B cell (primary cell): ENCODE measurements at regions not wholly inside any gene's neighbourhood (a gene's known extent, or its start where the extent isn't known, plus 50 kb on each side); places are given as distances from the start of the nearest gene placed in this dataset.

Experiments used
- ATAC-seq: fragments of 200-7000 bp; cut with Tn5 transposase; one replicate; pipeline ENCODE4 v1.10.0; 2021; ENCODE audit warnings: low read depth, mild to moderate bottlenecking, moderate number of reproducible peaks, moderate library complexity
- CTCF ChIA-PET: fragments of 350-600 bp; sonication (Branson Sonifier 250); formaldehyde crosslinking; loops from one replicate; lab custom pipeline; 2021; ENCODE audit warnings: antibody characterized with exemption, inconsistent platforms; lab: Charles Lee
- POLR2A ChIA-PET: fragments of 350-600 bp; sonication (Branson Sonifier 250); formaldehyde crosslinking; loops from one replicate; lab custom pipeline; 2021; ENCODE audit warnings: antibody characterized with exemption; lab: Charles Lee
- DNase-seq: peaks from one replicate; pipeline ENCODE4 v3.0.0; 2013
- H2AFZ ChIP-seq: 2 replicates; pipeline ENCODE4 v1.6.1; 2012; ENCODE audit warnings: mild to moderate bottlenecking, low read depth, low read length; ENCODE audit not compliant: insufficient read depth, poor library complexity, severe bottlenecking
- H3K27ac ChIP-seq, 2 donors: 1 replicate in 1 of 2; 2 replicates in 1 of 2; pipeline ENCODE4 v1.5.1; 2012 to 2013; ENCODE audit warnings: low read length in 2 of 2, mild to moderate bottlenecking in 2 of 2, moderate library complexity in 1 of 2
- H3K27me3 ChIP-seq, 4 experiments: fragments of 200-600 bp in 1 of 4; sonication (generic) in 1 of 4; replicated peaks in 1 of 4; 1 replicate in 2 of 4; 2 replicates in 2 of 4; pipeline versions ENCODE4 v1.6.1 to v1.7.0; 2013 to 2016; ENCODE audit warnings: low read length in 3 of 4, mild to moderate bottlenecking in 2 of 4, mixed read lengths in 1 of 4, moderate library complexity in 1 of 4; ENCODE audit not compliant: insufficient read depth in 4 of 4, control insufficient read depth in 3 of 4; ENCODE audit errors: control extremely low read depth in 1 of 4
- H3K36me3 ChIP-seq, 2 experiments: replicated peaks in 1 of 2; 1 replicate in 1 of 2; 2 replicates in 1 of 2; pipeline versions ENCODE4 v1.6.1 to v1.7.1; 2013; ENCODE audit warnings: low read length in 1 of 2; ENCODE audit not compliant: insufficient read depth in 2 of 2, control insufficient read depth in 1 of 2; ENCODE audit errors: control extremely low read depth in 1 of 2, extremely low read depth in 1 of 2
- H3K4me1 ChIP-seq, 2 donors: fragments of 200-600 bp in 1 of 2; sonication (generic) in 1 of 2; 1 replicate in 1 of 2; 2 replicates in 1 of 2; pipeline versions ENCODE4 v1.5.1 to v1.6.1; 2013 to 2017; ENCODE audit warnings: low read length in 2 of 2; ENCODE audit not compliant: control insufficient read depth in 2 of 2, insufficient read depth in 2 of 2
- H3K4me2 ChIP-seq: replicated peaks from 2 replicates; pipeline ENCODE3; 2012; ENCODE audit warnings: mild to moderate bottlenecking, low read depth, low read length; ENCODE audit not compliant: poor library complexity, severe bottlenecking
- H3K4me3 ChIP-seq, 5 experiments: fragments of 200-600 bp in 1 of 5; sonication (generic) in 1 of 5; 1 replicate in 3 of 5; 2 replicates in 2 of 5; pipeline versions ENCODE4 v1.5.1 to v1.7.0; 2011 to 2016; ENCODE audit warnings: low read length in 4 of 5, mild to moderate bottlenecking in 4 of 5, low read depth in 2 of 5, control low read depth in 1 of 5, moderate library complexity in 1 of 5; ENCODE audit not compliant: insufficient read depth in 1 of 5; ENCODE audit errors: control extremely low read depth in 1 of 5, extremely low read depth in 1 of 5
- H3K79me2 ChIP-seq: fragments of 200-600 bp; sonication (generic); one replicate; pipeline ENCODE4 v1.6.0; 2016; ENCODE audit warnings: low read length; ENCODE audit not compliant: control insufficient read depth, insufficient read depth
- H3K9ac ChIP-seq: fragments of 200-600 bp; sonication (generic); 2 replicates; pipeline ENCODE4 v1.6.1; 2017; ENCODE audit warnings: mild to moderate bottlenecking, low read length, moderate library complexity
- H3K9me3 ChIP-seq, 3 donors: one replicate each; pipeline versions ENCODE4 v1.6.1 to v1.7.1; 2013; ENCODE audit warnings: low read length in 2 of 3; ENCODE audit not compliant: control insufficient read depth in 2 of 3, insufficient read depth in 1 of 3; ENCODE audit errors: control extremely low read depth in 1 of 3
- H4K20me1 ChIP-seq: 2 replicates; pipeline ENCODE4 v1.6.0; 2012; ENCODE audit warnings: mild to moderate bottlenecking, low read length; ENCODE audit not compliant: insufficient read depth, control insufficient read depth, poor library complexity, severe bottlenecking
- H3K27ac Mint-ChIP-seq: one replicate; pipeline ENCODE4 v1.8.0; 2021; ENCODE audit warnings: mixed read lengths
- H3K27me3 Mint-ChIP-seq: one replicate; pipeline ENCODE4 v1.8.0; 2021; ENCODE audit warnings: mixed read lengths
- H3K4me1 Mint-ChIP-seq: one replicate; pipeline ENCODE4 v1.8.0; 2021; ENCODE audit warnings: mixed read lengths
- H3K4me3 Mint-ChIP-seq: one replicate; pipeline ENCODE4 v1.8.0; 2021; ENCODE audit warnings: mixed read lengths
- H3K9me3 Mint-ChIP-seq: one replicate; pipeline ENCODE4 v1.8.0; 2022; ENCODE audit warnings: mixed read lengths; ENCODE audit not compliant: insufficient read depth
- EZH2 ChIP-seq: IDR thresholded peaks from 2 replicates; pipeline ENCODE4 v1.6.1; 2012; ENCODE audit warnings: borderline replicate concordance, low read depth, mild to moderate bottlenecking, moderate library complexity, low read length; ENCODE audit not compliant: insufficient read depth, poor library complexity, severe bottlenecking
- WGBS: methylation state at CpG from one replicate; pipeline ENCODE4 v1.1.5; 2013; ENCODE audit warnings: missing lambda C conversion rate; ENCODE audit not compliant: insufficient coverage; 5-methylcytosine and 5-hydroxymethylcytosine counted together
- intact Hi-C: fragments of 100-400 bp; cut with micrococcal nuclease; formaldehyde crosslinking; loops from one replicate; pipeline ENCODE4 v1.10.0; 2022
- TF ChIP-seq, protein P1 (sequence below): fragments of 200-600 bp; IDR thresholded peaks from one replicate; pipeline ENCODE4 v1.8.0; 2022; ENCODE audit warnings: antibody characterized with exemption, mild to moderate bottlenecking

DNA sequence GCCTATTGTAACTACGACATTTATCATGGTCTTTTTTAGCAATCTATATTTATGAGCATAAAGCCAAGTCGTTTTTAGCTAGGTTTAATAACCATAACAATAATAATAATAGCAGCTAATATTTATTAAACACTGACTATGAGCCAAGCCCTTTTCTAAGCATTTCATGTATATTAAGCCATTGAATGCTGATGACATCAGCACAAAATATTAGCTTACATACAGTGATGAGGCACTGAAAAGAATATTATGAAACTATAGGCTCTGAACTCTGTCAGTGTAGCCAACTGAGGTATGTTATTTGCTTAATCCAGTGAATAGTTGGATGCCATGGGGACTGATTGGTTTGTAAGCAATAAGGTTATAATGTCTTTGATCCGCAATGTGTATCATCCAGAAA, 235.2 kb downstream of the NDFIP2 start:
- ATAC-seq (no peak), DNase-seq (no peak)
- no CpG with 5 or more reads among the region's 3 CpGs for WGBS
- Histone ChIP-seq H3K4me2 (no peak overlapping the region), H3K4me1 (no peaks in the 10 kb centered on the region), H3K9ac (no peak overlapping the region), H3K79me2 (no peaks in the 10 kb centered on the region), H4K20me1 (no peaks in the 10 kb centered on the region), H3K9me3 (peaks cover 0 to 1% (median 0%) of the 10 kb centered on the region in 3 donors), H3K4me3 (no peak overlapping the region), H3K36me3 (no peaks in the 10 kb centered on the region), H3K27me3 (no peaks in the 10 kb centered on the region), H3K27ac (no peak overlapping the region), H2AFZ (no peak overlapping the region)
- no peak for TF ChIP-seq EZH2
- TF ChIP-seq, protein P1, sequence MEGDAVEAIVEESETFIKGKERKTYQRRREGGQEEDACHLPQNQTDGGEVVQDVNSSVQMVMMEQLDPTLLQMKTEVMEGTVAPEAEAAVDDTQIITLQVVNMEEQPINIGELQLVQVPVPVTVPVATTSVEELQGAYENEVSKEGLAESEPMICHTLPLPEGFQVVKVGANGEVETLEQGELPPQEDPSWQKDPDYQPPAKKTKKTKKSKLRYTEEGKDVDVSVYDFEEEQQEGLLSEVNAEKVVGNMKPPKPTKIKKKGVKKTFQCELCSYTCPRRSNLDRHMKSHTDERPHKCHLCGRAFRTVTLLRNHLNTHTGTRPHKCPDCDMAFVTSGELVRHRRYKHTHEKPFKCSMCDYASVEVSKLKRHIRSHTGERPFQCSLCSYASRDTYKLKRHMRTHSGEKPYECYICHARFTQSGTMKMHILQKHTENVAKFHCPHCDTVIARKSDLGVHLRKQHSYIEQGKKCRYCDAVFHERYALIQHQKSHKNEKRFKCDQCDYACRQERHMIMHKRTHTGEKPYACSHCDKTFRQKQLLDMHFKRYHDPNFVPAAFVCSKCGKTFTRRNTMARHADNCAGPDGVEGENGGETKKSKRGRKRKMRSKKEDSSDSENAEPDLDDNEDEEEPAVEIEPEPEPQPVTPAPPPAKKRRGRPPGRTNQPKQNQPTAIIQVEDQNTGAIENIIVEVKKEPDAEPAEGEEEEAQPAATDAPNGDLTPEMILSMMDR: no peak
- Mint-ChIP-seq H3K9me3 (peaks cover 2% of the 10 kb centered on the region), H3K27me3 (no peaks in the 10 kb centered on the region), H3K4me1 (no peaks in the 10 kb centered on the region), H3K27ac (no peak overlapping the region), H3K4me3 (no peak overlapping the region)
- ChIA-PET CTCF (interaction anchor here (1.1 kb wide), 1 partner anchor 37 kb away, joined by 3 read pairs; no protein-coding TSS in a partner anchor), POLR2A (no interaction called here)
- intact Hi-C loops: no loop called here

DNA sequence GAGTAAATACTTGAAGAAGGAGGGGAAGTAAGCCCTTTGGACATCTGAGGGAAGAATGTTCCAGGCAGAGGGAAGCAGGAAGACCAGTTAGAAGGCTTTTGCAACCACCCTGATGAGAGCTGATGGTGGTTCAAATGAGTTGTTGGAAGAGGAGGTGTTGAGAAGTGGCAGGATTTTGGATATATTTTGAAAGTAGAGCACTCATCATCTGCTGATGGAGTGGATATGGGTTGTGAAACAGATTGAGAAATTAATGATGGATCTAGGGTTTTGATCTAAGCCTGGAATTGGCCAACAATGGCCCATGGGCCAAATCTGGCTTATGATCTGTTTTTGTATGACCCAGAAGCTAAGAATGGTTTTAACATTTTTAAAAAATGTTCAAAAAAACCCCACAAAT, 230.7 kb downstream of the NDFIP2 start:
- Histone ChIP-seq H3K4me3 (no peak overlapping the region), H4K20me1 (no peaks in the 10 kb centered on the region), H3K4me2 (no peak overlapping the region), H3K9me3 (no peaks in the 10 kb centered on the region), H3K27me3 (no peaks in the 10 kb centered on the region), H3K79me2 (no peaks in the 10 kb centered on the region), H2AFZ (no peak overlapping the region), H3K4me1 (no peaks in the 10 kb centered on the region), H3K36me3 (no peaks in the 10 kb centered on the region), H3K27ac (no peak overlapping the region), H3K9ac (no peak overlapping the region)
- ChIA-PET CTCF (no interaction called here), POLR2A (no interaction called here)
- Mint-ChIP-seq H3K9me3 (no peaks in the 10 kb centered on the region), H3K27ac (no peak overlapping the region), H3K4me1 (no peaks in the 10 kb centered on the region), H3K27me3 (no peaks in the 10 kb centered on the region), H3K4me3 (no peak overlapping the region)
- ATAC-seq (no peak), DNase-seq (no peak)
- intact Hi-C loops: no loop called here
- TF ChIP-seq EZH2: no peak
- TF ChIP-seq, protein P1: no peak
